ENCODE measurements at regions not wholly inside any gene's neighbourhood (a gene's known extent, or its start where the extent isn't known, plus 50 kb on each side); places are given as distances from the start of the nearest gene placed in this dataset.
"Not testable (repeated sequence)": the region's sequence is repeated elsewhere in the genome, so short reads cannot be mapped to it uniquely, and the experiment has no call there.

- Histone ChIP-seq H3K27me3 (replicated peaks in 1 of 7) (no peaks in the 10 kb centered on the region), H3K27ac (no peak overlapping the region), H3K36me3 (no peaks in the 10 kb centered on the region), H3K4me1 (no peaks in the 10 kb centered on the region), H3K4me3 (no peak overlapping the region), H3K9me3 (peaks cover 0 to 14% (median 0%) of the 10 kb centered on the region in 8 donors)
- 82 to 97% (median 83%) methylated on average over 1 of the region's 1 CpG for WGBS, 5 donors
- no peak for TF ChIP-seq POLR2AphosphoS5 (IDR thresholded peaks at IDR 0.05)
- TF ChIP-seq CTCF (IDR thresholded peaks at IDR 0.05 in 8 of 11, conservative IDR thresholded peaks at IDR 0.05 in 3 of 11) = no peak
- no peak for TF ChIP-seq POLR2A (IDR thresholded peaks at IDR 0.05)
- intact Hi-C loops (cut with DNase I; ENCODE audit: low total_unique reads) = no loop called here
- no peak for DNase-seq
These were observed 1221.3 kb upstream of the CELF4 start for GRCh38 chr18:38786906-38787305.

GRCh38 chr18:38771620-38772019, 1206.0 kb upstream of the CELF4 start:
- intact Hi-C loops (cut with DNase I; ENCODE audit: low total_unique reads) = loop anchor here (10.0 kb wide), 1 partner anchor 603 kb away; no protein-coding TSS in a partner anchor
- 57 to 78% (median 69%) methylated on average over 1 of the region's 1 CpG for WGBS, 5 donors
- H3K9me3 ChIP-seq = peaks cover 0 to 13% (median 2%) of the 10 kb centered on the region in 8 donors
- DNase-seq; H3K27me3 ChIP-seq (replicated peaks in 1 of 7); H3K4me1 ChIP-seq; H3K4me3 ChIP-seq; H3K36me3 ChIP-seq; H3K27ac ChIP-seq: not testable (repeated sequence)

GRCh38 chr18:38768504-38768903, 1202.9 kb upstream of the CELF4 start:
- no peaks in the 10 kb centered on the region for H3K36me3 ChIP-seq
- 68 to 94% (median 82%) methylated on average over 1 of the region's 1 CpG for WGBS, 5 donors

GRCh38 chr18:38759457-38759856, 1193.9 kb upstream of the CELF4 start:
- Histone ChIP-seq H3K27ac (no peak overlapping the region), H3K4me1 (no peaks in the 10 kb centered on the region), H3K4me3 (no peak overlapping the region), H3K9me3 (no peaks in the 10 kb centered on the region), H3K27me3 (replicated peaks in 1 of 7) (no peaks in the 10 kb centered on the region), H3K36me3 (no peaks in the 10 kb centered on the region)
- whole genome bisulfite sequencing, 5 donors = 85 to 98% (median 96%) methylated on average over 1 of the region's 1 CpG
- TF ChIP-seq POLR2AphosphoS5 (IDR thresholded peaks at IDR 0.05) (no peak), CTCF (IDR thresholded peaks at IDR 0.05 in 8 of 11, conservative IDR thresholded peaks at IDR 0.05 in 3 of 11) (no peak), POLR2A (IDR thresholded peaks at IDR 0.05) (no peak)
- intact Hi-C loops (cut with DNase I; ENCODE audit: low total_unique reads) = no loop called here
- DNase-seq = no peak

More at GRCh38 chr18:38768504-38768903, 1202.9 kb upstream of the CELF4 start:
- H3K4me1 ChIP-seq = no peaks in the 10 kb centered on the region
- H3K4me3 ChIP-seq = no peak overlapping the region
- peaks cover 0 to 13% (median 2%) of the 10 kb centered on the region in 8 donors for H3K9me3 ChIP-seq
- intact Hi-C loops (cut with DNase I; ENCODE audit: low total_unique reads) = no loop called here
- TF ChIP-seq POLR2AphosphoS5 (IDR thresholded peaks at IDR 0.05) (no peak), CTCF (IDR thresholded peaks at IDR 0.05 in 8 of 11, conservative IDR thresholded peaks at IDR 0.05 in 3 of 11) (no peak)
- no peak for DNase-seq
- no peak overlapping the region for H3K27ac ChIP-seq
- no peaks in the 10 kb centered on the region for H3K27me3 ChIP-seq (replicated peaks in 1 of 7)

GRCh38 chr18:38756436-38756835, 1190.8 kb upstream of the CELF4 start:
- no peak for DNase-seq
- WGBS, 5 donors = 76 to 87% (median 83%) methylated on average over 2 of the region's 2 CpGs
- no peaks in the 10 kb centered on the region for H3K9me3 ChIP-seq
- TF ChIP-seq POLR2AphosphoS5 (IDR thresholded peaks at IDR 0.05) (no peak), CTCF (IDR thresholded peaks at IDR 0.05 in 8 of 11, conservative IDR thresholded peaks at IDR 0.05 in 3 of 11) (no peak), POLR2A (IDR thresholded peaks at IDR 0.05) (no peak)
- no peaks in the 10 kb centered on the region for H3K27me3 ChIP-seq (replicated peaks in 1 of 7)
- H3K27ac ChIP-seq = no peak overlapping the region
- H3K4me3 ChIP-seq = no peak overlapping the region
- no peaks in the 10 kb centered on the region for H3K36me3 ChIP-seq
- intact Hi-C loops (cut with DNase I; ENCODE audit: low total_unique reads) = no loop called here
- H3K4me1 ChIP-seq = no peaks in the 10 kb centered on the region
